GM18505 (cell line): ENCODE measurements at regions not wholly inside any gene's neighbourhood (a gene's known extent, or its start where the extent isn't known, plus 50 kb on each side); places are given as distances from the start of the nearest gene placed in this dataset.

ENCODE experiments used
- ATAC-seq: cut with Tn5 transposase; IDR thresholded peaks from one replicate; pipeline ENCODE4 v1.9.1; 2021; ENCODE audit not compliant: unreplicated experiment
- POLR2A ChIP-seq: IDR thresholded peaks from 4 replicates; pipeline ENCODE4 v1.6.1; 2011; ENCODE audit warnings: borderline replicate concordance; ENCODE audit not compliant: insufficient read depth, insufficient read length; ENCODE audit errors: extremely low read depth

DNA sequence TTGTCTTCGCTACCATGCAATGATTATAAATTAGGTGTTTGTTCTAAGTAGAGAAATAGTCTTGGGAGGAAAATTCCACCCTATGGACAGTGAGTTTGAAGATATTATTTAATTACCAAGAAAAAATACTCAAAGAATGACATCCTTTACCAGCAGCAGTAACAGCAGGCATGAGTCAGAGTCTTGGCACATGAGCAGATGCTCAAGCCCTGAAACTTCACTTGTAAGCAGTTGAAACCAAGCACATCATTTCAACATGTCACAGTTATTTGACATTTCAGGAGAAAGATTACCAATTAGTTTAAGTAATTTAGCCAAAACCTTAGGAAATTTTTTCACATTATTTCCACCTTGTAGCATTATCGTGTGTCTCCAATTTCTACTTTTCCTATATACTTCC, 99.2 kb downstream of the C12orf50 start:
- no peak for ATAC-seq
- no peak for TF ChIP-seq POLR2A

DNA sequence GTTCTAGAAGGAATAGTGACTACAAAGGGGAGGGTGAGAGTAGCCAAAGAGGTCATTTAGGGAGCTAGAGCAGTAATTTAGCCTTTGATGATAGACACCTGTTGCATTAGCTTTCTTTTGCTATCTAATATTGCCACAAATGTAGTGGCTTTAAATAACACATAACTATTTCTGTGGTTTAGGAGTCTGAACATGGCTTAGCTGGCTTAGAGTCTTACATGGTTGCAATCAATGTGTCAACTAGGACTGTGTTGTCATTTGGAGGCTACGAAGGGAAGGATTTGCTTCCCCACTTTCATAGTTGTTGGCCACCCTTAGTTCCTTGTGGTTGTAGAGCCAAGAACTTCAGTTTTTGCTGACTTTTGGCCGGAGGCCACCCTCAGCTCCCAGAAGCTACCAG, 99.9 kb downstream of the C12orf50 start:
- no peak for ATAC-seq
- TF ChIP-seq POLR2A = no peak

DNA sequence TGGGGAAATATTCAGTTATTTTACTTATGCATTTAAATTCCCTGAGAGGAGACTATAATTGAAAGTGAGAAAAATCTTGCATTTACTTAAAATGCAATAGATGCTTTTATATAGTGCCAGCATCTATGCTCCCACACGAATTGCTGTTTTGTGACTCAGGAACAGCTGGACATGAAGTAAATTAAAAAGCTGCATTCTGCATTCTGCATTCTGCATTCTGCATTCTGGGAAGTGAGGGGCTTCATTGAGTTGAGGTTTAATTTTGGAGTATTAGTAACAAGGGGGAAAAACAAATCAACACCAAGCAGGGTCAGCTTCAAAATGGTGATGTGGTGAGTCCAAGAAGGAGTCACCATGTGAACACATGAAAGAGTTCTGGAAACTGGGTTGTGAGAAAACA, 101.2 kb downstream of the C12orf50 start:
- no peak for TF ChIP-seq POLR2A

DNA sequence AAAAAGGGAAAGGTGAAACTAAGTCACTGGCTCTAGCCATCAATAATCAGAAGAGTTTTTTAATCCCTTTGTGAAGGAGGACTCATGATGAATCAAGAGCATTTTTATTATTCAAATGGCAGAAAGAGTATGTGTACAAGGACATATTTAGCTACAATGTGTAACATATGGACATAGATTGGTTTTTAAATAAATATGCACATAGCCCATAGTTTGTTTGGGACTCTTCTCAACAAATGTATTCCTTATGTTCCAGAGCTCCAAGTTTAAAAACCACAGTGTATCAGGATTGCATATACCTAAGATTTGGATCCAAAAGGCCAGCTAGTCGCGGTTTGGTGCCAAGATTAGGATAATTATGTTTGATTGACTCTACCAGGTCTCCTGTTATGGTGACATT, 104.2 kb downstream of the C12orf50 start:
- no peak for TF ChIP-seq POLR2A
- no peak for ATAC-seq

More for the DNA sequence above, 101.2 kb downstream of the C12orf50 start:
- no peak for ATAC-seq

DNA sequence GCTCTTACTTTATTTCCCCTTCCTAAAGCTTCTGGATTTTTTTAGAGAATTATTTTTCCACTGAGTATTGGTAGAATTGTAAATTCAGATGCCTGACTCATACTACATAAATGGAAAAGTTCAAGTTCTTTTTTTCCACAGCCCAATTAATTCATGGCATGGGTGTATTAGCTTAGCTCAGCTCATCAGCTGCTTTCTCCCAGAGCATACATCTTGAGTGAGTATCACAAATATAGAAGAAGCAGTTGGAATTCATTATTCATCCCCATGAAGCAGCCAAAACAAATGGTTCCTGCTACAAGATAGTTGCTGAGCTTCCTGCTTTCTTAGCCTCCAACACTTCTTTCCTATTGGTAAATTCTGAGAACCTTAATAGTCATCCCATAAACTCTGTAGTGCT, 105.1 kb downstream of the C12orf50 start:
- ATAC-seq = no peak
- TF ChIP-seq POLR2A = no peak

DNA sequence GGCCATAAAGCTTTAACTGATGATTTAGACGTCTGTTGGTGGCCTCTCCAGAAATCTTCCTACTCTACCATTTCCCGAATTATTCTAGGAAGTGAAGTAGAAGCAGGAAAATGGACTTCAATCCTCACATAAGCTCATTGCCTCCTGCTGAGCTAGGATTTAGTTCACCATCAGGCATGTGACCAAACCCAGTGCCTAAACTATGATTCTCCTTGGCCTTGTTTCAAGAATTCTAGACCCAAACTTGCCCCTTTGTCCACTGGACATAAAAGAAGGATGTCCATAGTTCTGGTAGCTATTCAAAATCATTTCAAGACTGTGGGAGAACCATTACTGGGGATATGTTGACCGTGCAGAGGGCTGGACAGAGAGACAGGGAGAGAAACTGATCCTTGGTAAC, 105.8 kb downstream of the C12orf50 start:
- no peak for TF ChIP-seq POLR2A
- ATAC-seq = no peak

DNA sequence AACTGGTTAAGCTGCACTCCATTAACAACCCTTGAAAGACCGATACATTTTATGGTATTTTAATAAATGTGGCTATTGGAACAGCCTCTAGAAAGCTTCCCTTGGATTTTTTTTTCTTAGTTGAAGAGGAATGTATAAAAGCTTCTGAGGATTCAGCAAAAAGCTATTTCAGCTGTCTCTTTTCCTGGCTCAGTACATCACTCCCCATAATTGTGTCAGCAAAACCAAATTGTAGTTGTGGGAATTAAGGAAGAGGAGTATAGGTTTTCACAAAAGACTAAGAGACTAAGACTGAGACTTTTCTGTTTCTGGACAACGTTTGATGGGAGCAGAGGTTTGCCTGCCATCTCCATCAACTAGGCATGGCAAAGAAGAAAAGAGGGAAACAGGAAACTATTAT, 106.5 kb downstream of the C12orf50 start:
- no peak for ATAC-seq
- TF ChIP-seq POLR2A = no peak

DNA sequence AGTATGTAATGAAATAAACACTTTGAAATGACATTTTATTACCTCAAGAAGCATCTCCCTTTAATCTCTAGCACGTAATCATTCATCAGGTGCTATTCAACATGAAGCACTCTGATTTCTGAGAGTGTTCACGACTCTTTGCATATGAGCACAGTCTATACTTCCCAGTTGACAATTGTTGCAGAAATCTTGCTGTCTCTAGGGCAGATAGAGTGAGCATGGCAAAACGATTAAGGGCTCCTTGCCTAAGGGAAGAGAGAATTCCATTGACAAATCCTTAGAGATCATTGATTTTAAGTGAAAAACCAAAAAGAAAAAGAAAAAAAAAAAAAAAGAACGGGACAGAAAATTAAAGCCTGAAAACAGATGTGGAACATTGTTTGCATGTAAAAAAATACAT, 107.6 kb downstream of the C12orf50 start:
- no peak for ATAC-seq
- TF ChIP-seq POLR2A = no peak

DNA sequence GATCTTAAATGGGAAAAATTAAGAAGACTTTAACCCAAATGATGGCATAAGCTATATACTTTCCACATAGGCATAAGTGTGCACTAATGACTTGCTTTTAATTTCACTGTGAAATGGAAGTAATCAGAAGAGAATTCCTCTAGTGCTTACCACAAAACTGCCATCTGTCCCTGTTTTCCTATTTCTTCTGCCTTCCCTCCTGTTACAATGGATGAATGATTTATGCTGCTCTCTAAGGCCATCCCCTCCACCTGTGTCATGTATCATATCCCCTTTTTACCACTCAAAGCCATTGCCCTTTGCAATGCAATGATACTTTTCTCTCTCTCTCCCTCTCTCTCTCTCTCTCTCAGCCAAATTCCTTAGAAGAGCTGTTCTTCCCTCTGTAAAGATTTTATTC, 109.1 kb downstream of the C12orf50 start:
- TF ChIP-seq POLR2A = no peak
- ATAC-seq = no peak

DNA sequence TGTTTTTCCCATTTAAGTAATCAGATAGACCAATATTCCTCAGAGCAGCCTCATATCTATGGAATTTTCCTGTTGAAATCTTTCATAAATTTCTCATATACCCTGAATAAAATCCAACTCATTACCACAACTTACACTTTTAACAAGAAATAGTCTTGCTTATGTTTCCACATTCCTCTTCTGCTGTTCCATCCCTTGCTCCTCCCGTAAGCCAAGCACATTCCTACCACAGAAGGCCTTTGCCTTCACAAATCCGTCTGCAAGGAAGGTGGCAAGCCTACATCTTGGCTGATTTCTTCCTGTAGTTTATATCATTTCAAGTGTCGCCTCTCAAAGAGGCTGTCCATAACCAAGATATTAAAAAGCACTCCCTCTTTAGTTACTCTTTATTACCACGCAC, 127.7 kb downstream of the C12orf50 start:
- no peak for ATAC-seq
- TF ChIP-seq POLR2A = no peak

DNA sequence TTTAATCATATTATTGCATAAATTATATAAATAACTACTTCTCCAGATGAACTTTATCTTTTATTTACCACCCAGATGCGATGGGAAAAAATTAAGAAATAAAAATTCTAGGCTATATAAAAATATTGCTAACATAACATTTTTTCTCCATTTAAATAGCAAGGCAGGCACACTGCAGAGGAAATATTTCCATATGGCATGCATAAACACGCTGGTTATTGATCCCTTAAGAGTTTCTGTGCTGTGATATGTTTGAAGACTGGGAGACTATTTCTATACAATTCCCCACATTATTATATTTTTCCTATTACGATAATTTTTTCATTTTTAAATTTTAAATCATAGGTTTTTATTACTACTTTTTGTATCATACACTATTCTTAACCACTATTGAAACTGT, 131.5 kb downstream of the C12orf50 start:
- no peak for ATAC-seq
- no peak for TF ChIP-seq POLR2A

DNA sequence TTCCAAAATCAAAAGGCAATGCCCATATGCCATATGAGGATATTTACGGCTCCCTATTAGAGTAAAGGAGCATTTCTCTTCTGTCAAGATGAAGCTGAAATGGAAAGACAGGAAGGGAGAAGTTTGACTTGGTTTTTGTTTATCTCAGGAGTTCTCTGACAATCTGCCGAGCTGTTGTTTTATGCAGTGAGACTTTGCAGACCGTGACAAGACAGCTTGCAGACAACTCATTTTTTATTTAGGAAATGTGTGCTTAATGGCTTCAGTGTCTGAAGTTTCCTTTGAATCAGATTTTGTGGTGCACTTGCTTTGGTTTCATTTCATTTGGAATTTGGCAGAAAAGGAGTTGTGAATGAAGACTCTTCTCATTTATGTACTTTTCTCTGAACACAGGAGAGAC, 145.4 kb downstream of the C12orf50 start:
- TF ChIP-seq POLR2A = no peak
- no peak for ATAC-seq

DNA sequence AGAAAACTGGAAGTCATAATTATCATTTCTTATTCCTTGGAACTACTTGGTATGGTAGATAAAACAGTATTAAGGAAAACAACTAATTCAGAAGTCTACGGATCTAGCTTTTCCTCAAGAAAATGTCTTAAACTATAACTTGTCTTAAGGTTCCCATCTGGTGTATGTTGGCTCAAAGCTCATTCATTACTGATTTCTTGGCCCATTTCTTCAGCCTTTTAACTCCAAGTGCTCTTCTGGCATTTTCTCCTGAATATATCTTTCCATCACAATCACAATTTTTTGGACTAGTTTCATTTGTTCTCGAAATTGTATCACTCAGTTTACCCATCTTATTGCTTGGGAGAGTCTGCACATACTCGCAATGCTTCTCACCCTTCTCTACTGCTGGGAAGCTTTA, 150.1 kb downstream of the C12orf50 start:
- no peak for TF ChIP-seq POLR2A
- ATAC-seq = no peak

DNA sequence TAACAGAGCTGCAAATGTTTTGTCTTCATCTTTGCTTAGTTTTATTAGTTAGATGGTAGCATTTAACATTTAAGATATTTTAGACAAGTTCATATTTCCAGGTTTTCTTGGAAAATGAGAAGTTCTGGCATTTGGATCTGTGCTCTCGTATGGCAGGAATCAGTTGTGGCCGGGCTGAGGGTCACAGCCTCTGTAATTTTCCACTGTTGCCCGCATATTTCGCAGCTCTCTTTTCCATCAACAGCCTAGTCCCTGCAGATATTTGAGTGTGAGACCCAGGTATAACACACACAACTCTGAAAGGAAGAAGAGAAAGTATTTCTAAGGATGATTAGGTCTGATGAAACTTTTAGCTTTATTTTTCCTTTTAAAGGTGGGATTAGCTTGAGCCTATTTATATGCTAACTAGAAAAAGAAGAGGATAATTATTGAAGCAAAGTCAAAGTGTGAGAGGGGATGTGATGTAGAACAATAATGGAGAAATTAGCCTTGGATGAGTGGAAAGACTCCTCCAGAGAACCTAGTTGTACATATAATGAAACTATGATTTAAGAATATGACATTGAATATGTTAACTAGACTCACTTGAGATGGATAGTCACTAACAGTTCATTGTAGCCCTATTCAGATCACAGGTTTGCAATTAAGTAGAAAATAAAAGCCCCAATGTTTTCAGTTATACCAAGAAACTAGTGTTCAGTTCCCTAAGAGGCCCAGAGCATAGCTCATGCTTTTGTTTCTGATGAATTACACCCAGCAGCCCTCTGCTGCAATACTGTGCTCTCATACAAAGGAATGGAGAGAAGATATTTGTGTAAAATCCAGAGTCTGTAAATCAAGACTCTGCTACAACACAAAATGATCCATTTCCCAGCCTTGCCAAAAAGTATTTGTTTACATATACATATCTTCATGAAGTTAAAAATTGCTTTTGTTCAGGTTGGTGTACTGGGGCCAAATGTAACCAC, 158.4 kb downstream of the C12orf50 start:
- no peak for ATAC-seq
- TF ChIP-seq POLR2A = no peak
